Stimulated activated CD4-positive, alpha-beta T cell treated with anti-CD3 and anti-CD28 coated beads, Interleukin-12 subunit alpha, Interleukin-12 subunit beta, amount 100 ng/mL, for 4 hours (primary cell): ENCODE measurements at regions not wholly inside any gene's neighbourhood (a gene's known extent, or its start where the extent isn't known, plus 50 kb on each side); places are given as distances from the start of the nearest gene placed in this dataset.
A peak's percentile ranks its signal among the peaks of the same experiment; 100 is the strongest.
"Not testable (repeated sequence)": the region's sequence is repeated elsewhere in the genome, so short reads cannot be mapped to it uniquely, and the experiment has no call there.

Source experiments
- DNase-seq: peaks from one replicate; pipeline ENCODE4 v3.0.0-alpha.2; 2020

DNA sequence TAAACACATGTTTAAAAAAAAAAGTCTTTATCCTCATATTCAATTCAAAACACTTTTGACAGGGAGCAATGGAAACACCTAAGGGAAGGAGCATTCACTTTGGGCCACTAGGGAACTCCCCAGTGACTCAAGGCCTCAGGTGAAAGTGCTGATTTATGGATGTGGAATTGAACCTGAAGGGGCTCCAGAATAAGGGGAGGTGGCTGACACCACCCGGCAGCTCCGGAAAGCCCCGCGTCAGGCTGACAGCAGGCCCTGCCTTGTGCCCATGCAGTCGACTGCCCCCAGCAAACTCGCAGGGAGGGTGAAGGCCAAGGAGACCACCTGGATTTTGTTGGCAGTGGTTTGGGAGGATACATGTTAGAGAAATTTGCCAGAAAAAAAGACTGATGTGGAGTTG is 275.3 kb upstream of the NCKAP5 start:
- no peak for DNase-seq

- peak; percentile 38 for DNase-seq
Observed at GRCh38 chr2:133844214-133844892, 276.1 kb upstream of the NCKAP5 start.

DNA sequence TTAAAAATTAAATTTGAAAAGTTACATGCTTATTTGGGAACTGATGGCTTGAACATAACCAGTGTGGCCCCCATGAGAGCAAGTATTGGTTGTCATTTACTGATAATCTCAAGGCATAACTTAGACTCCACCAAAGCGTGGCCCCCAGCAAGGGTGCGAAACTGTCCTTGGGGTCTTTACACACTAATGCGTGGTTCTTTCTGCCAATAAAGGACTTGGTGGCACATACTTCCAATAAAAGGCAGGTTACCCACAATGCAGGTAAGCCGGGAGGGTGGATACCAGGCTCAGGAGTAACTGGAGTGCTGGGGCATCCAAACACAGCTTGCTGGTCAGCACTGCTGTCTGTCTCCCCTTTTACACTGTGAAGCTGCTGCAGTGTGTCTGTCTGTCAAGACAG is 278.2 kb upstream of the NCKAP5 start:
- no peak for DNase-seq

GRCh38 chr2:133847591-133847990 is 279.3 kb upstream of the NCKAP5 start:
- DNase-seq = no peak

- DNase-seq = no peak
Observed at GRCh38 chr2:133848111-133848649, 279.9 kb upstream of the NCKAP5 start.

DNA sequence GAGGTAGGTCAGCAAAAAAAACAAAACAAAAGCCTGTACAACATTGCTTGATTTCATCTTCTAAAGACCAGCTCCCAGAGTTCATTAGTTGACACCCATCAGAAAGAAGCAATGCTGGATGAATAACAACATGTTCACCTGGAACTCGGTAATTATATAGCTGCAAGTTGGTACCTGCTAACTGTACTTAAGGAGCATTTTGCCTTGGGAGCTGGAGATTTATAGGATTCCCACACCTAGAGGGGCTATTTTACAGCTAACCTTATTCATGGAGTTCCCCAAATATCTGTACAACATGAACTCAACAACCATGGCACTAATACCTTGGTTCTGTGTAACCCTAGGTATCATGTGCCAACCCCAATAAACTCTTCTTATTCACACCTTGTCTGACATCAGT is 281.1 kb upstream of the NCKAP5 start:
- no peak for DNase-seq

GRCh38 chr2:133854603-133855200 is 286.4 kb upstream of the NCKAP5 start:
- no peak for DNase-seq

- DNase-seq = no peak
Observed at GRCh38 chr2:133855526-133855925, 287.3 kb upstream of the NCKAP5 start.

GRCh38 chr2:133856678-133857077 is 288.4 kb upstream of the NCKAP5 start:
- no peak for DNase-seq

GRCh38 chr2:133859578-133859977 is 291.3 kb upstream of the NCKAP5 start:
- DNase-seq = no peak

DNA sequence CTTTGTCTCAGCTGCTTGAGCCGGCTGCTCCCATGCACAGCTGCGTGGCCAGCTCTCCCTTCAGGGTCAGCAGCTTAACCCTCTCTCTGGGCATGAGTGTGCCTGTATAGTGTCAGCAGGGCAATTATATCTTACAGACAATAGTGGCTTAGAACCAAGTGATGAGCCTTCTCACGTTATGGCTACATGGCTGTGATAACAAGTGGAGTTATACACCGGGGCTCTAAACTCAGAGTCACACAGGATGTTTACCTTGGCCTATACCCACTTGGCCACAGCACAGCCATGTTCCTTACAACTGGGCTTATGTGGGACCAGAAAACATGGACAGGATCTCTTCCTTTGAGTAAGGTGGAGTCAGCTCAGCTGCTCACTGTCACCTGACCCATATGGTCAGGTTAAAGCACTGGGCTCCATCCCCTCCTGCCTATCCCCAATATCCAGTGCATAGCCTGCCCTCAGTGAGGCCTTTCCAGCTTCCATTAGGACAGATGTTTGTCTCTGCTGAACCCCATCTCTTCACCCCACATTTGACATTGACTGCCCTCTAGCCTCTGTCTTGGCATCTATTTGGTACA is 294.2 kb upstream of the NCKAP5 start:
- DNase-seq = no peak

DNA sequence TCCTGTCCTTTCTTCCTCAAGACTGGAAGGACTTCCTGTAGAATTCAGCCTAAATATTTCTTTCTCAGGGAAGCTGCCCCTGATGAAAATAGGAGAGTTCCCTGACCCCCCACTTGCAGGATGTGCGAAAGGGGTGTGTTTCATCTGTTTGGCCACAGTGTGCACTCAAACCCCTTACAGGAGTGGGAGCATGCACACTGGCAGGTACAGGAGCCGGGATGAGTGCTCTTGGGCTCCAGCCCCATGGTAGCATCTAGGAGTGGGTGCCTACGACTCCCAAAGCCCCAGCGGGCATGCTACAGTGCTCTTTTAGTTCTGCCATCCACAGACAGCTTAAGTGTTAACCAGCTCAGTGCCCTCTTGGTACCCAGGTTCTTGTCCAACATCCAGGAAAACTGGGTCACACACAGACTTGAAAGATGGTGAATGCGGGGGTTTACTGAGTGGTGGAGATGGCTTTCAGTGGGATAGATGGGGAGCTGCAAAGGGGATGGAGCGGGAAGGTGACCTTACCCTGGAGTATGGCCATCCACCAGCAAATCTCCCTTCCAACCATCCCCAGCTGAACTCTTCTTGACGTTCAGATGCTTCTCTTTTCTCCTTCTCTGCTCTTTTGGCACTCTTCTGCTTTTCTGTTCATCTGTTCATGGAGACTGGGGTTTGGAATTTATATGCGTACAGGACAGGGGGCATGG is 295.0 kb upstream of the NCKAP5 start:
- no peak for DNase-seq

- no peak for DNase-seq
Observed at GRCh38 chr2:133865141-133865540, 296.9 kb upstream of the NCKAP5 start.

- no peak for DNase-seq
Observed at GRCh38 chr2:133867166-133867565, 298.9 kb upstream of the NCKAP5 start.

- DNase-seq = no peak
Observed at GRCh38 chr2:133871545-133872209, 303.4 kb upstream of the NCKAP5 start.

- no peak for DNase-seq
Observed at GRCh38 chr2:133878326-133878725, 310.1 kb upstream of the NCKAP5 start.

DNA sequence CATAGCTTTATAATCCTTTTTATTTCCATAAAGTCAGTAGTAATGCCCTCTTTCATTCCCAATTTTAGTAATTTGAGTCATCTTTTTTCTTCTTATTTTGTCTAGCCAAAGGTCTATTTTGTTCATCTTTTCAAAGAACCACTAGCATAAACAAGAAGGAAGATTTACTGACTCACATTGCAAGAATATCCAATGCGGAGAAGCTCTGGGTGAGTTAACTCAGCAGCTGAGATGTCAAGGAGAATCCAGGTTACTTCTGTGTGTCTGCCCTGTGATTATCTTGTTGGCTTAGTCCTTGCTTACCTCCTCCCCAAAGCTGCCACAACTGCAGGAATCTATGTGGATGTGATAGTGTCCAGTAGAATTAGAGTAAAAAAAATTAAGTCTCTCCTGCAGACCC is 311.4 kb upstream of the NCKAP5 start:
- no peak for DNase-seq

GRCh38 chr2:133882159-133882558 is 313.9 kb upstream of the NCKAP5 start:
- DNase-seq = not testable (repeated sequence)

DNA sequence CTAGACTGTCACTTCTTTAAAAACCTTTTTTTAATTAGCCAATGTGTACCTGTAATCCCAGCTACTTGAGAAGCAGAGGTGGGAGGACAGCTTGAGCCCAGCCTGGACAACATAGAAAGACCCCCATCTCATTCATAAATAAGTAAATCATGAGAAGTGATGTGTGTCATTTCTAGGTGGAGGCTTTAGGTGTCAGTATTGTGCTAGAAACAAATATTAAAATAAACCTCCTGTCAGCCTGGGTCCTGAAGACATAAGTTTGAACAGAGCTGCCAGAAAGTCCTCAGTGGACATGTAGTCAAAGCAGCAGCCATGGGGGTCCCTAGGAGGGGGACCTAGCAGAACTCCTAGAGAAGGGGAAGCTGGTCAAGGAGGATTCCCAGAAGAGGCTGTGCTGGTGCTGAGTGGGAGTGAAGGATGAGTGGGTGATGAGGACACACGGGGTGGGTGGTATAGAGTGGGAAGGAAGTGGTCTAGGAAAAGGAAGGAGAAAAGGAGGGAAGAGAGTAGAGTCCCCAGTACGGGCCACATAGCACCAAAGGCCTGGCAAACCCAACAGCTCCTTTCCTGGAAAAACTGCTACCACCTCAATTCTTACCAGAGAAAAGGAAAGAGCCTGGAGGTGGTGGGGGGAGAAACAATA is 316.6 kb upstream of the NCKAP5 start:
- no peak for DNase-seq

DNA sequence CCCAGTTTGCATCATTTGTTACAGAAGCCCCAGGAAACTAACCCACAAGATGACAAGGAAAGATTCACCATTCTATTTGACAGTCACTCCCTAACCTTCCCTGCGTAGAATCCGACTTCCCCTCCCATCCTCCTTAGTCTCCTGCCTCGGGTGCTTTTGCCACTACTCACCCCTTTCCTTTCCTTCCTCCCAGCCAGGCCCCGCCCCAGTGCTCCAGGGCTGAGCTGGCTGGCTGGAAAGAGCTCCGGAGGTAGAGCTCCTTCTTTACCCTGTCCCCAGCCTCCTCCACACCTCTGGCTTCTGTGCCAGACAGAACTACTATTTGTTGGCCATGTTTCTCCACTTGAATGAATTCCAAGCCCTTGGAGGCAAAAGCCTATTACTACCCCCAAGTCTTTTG is 317.6 kb upstream of the NCKAP5 start:
- no peak for DNase-seq

DNA sequence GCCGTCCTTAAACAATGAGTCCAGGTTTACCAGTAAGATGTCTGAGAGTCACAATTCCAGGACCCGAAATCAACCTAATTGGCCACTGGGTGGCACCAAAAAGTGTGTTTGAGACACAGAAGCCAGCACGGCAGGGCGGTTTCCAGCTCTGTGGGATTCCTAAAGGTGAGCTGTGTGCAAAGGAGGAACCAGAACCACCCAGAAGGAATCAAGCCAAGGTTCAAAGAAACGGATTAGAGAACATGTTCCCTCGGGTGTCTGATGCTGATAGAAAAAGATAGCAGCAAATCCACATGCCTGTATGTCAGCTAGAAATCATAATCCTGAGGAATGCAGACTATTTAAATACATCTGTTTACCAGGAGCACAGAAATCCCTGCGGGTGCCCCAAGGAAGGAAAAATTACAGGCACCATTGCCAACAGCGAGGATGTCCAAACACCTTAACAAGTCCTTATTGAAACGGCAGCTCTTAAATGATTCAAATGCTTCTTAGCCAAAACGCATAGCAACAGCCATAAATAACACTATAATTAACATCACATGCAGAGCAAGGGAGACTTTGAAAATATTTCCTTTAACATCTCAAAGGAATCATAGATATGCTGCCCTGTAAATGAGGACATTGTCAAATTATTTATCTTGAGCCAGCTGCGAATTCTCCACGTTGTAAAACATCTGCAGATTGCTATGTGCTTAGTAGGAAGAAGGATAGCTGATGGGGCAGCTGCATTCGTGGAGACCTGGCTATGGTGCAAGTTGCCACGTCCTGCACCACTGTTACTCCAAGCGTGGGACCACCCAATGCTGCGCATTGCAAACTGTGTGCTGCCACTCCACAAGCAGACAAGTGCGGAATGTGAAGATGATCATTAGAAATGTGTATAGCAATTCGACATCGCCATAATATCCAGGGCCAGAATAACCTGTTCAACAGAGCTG is 318.7 kb upstream of the NCKAP5 start:
- peak; percentile 33 for DNase-seq

DNA sequence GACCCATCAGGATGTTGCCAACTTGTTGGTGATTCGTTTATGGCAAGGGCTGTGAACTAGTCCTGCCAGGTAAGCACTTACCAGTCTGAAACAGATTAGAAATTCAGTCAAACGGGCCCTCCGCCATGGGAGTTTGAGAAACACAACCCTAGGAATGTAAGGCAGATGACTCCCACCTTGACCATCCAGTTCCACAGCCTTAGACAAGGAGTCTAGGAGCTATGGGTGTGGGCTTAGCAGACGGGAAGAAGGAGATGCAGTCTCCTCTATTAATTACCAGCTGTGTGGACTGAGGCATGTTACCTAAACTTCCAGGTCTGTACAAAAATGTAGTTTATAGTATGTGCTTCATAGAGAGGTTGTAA is 319.4 kb upstream of the NCKAP5 start:
- DNase-seq = no peak
